Inflammatory macrophage treated with lipopolysaccharide for 4 hours (primary cell): ENCODE measurements at regions not wholly inside any gene's neighbourhood (a gene's known extent, or its start where the extent isn't known, plus 50 kb on each side); places are given as distances from the start of the nearest gene placed in this dataset.
A peak's percentile ranks its signal among the peaks of the same experiment; 100 is the strongest.

Source experiments
- DNase-seq: peaks from one replicate; pipeline ENCODE4 v3.0.0-alpha.2; 2020

GRCh38 chr13:84931264-84931663 lies 868.0 kb downstream of the SLITRK6 start:
- no peak for DNase-seq

- no peak for DNase-seq
These were observed 871.6 kb downstream of the SLITRK6 start for GRCh38 chr13:84927442-84928169.

GRCh38 chr13:84925443-84925842 lies 873.8 kb downstream of the SLITRK6 start:
- no peak for DNase-seq

GRCh38 chr13:84923831-84924230 lies 875.4 kb downstream of the SLITRK6 start:
- DNase-seq = no peak

- peak; percentile 38 for DNase-seq
These were observed 881.9 kb downstream of the SLITRK6 start for GRCh38 chr13:84917252-84917878.

GRCh38 chr13:84912720-84913119 lies 886.5 kb downstream of the SLITRK6 start:
- DNase-seq = no peak

- DNase-seq = no peak
These were observed 888.8 kb downstream of the SLITRK6 start for GRCh38 chr13:84910423-84910822.

GRCh38 chr13:84903391-84903790 lies 895.8 kb downstream of the SLITRK6 start:
- no peak for DNase-seq

- no peak for DNase-seq
These were observed 897.0 kb downstream of the SLITRK6 start for GRCh38 chr13:84902243-84902642.

GRCh38 chr13:84896128-84896527 lies 903.1 kb downstream of the SLITRK6 start:
- peak; percentile 47 for DNase-seq

- no peak for DNase-seq
These were observed 904.5 kb downstream of the SLITRK6 start for GRCh38 chr13:84894749-84895148.

GRCh38 chr13:84885868-84886267 lies 913.4 kb downstream of the SLITRK6 start:
- DNase-seq = no peak

- DNase-seq = no peak
These were observed 925.3 kb downstream of the SLITRK6 start for GRCh38 chr13:84873951-84874350.

GRCh38 chr13:84870190-84870589 lies 929.0 kb downstream of the SLITRK6 start:
- DNase-seq = no peak

GRCh38 chr13:84867246-84867645 lies 932.0 kb downstream of the SLITRK6 start:
- DNase-seq = no peak

GRCh38 chr13:84865783-84866221 lies 933.4 kb downstream of the SLITRK6 start:
- no peak for DNase-seq

GRCh38 chr13:84864341-84864740 lies 934.9 kb downstream of the SLITRK6 start:
- no peak for DNase-seq

GRCh38 chr13:84847107-84847506 lies 952.1 kb downstream of the SLITRK6 start:
- no peak for DNase-seq

GRCh38 chr13:84845907-84846619 lies 953.2 kb downstream of the SLITRK6 start:
- DNase-seq = no peak

- DNase-seq = no peak
These were observed 954.7 kb downstream of the SLITRK6 start for GRCh38 chr13:84844473-84844872.

GRCh38 chr13:84843368-84843767 lies 955.9 kb downstream of the SLITRK6 start:
- no peak for DNase-seq

GRCh38 chr13:84834201-84834600 lies 951.9 kb upstream of the SLITRK1 start:
- no peak for DNase-seq

- no peak for DNase-seq
These were observed 949.7 kb upstream of the SLITRK1 start for GRCh38 chr13:84831666-84832657.
